DMS53 (cell line): ENCODE measurements at regions not wholly inside any gene's neighbourhood (a gene's known extent, or its start where the extent isn't known, plus 50 kb on each side); places are given as distances from the start of the nearest gene placed in this dataset.

Experiments used
- DNase-seq: peaks from one replicate; lab custom pipeline; 2025; lab: John Stamatoyannopoulos, UW

DNA sequence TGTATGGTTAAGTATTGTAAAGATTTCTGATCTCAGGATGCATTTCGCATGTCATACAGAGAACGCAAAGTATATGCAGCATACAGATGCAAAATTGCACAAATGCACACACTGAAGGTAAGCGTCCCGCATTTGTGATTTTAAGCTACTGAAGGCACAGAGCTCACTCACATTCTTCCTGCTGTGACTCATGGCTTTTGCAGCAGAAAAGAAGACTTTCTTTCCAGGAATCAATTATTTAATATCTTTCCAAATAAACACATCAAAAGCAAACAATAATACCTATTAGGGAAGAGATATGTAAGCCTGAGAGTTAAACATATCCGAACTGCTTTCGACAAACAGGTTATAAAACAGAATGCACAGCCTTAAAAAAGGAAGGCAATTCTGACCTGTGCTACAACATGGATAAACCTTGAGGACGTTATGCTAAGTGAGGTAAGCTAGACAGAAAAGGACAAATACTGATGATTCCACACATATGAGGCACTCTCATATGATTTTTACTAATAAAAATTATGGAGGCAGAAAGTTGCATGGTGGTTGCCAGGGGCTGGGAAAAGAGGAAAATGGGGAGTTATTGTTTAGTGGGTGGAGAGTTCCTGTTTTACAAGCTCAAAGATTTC is 109.0 kb downstream of the TFAP2A start:
- no peak for DNase-seq

GRCh38 chr6:10303608-10304506 is 111.0 kb downstream of the TFAP2A start:
- DNase-seq = no peak

- no peak for DNase-seq
Observed at GRCh38 chr6:10302566-10303235, 112.2 kb downstream of the TFAP2A start.

DNA sequence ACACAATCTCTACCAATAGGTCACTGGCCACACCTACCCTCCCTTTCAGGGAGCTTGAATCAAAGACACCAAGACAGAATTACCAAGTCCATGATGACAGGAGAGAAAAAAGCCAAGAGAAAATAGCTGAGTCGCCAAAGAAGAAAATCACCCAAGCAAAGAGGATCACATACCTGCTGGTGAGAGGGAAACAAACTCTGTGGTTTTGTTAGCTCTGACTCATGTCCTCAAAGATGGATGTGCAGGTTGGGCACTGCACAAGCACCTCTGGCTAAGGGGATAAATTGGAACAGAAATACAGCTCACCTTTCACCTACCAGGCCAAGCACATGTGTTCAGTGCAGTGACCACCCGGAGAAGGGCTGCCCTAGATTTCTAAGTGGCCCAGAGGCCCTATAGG is 114.8 kb downstream of the TFAP2A start:
- DNase-seq = no peak

DNA sequence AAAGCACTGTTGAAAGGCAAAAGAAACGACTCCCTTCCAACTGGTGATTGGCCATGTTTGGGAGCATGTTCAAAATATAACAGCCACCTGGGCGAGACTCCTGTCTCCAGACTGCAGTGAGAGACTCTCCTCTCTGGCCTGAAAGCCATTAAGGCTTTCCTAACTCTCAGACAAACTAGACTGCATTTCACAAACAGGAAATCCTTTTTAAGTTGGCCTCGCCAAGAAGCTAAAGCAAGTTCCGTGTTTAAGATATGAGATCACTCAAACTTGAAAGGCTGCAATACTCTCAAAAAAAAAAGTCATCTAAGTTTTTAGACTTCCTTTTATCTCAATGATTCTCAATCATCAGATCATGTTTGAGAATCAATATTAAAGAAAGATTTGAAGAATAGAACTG is 117.0 kb downstream of the TFAP2A start:
- DNase-seq = no peak

GRCh38 chr6:10278746-10279145 is 136.1 kb downstream of the TFAP2A start:
- no peak for DNase-seq

DNA sequence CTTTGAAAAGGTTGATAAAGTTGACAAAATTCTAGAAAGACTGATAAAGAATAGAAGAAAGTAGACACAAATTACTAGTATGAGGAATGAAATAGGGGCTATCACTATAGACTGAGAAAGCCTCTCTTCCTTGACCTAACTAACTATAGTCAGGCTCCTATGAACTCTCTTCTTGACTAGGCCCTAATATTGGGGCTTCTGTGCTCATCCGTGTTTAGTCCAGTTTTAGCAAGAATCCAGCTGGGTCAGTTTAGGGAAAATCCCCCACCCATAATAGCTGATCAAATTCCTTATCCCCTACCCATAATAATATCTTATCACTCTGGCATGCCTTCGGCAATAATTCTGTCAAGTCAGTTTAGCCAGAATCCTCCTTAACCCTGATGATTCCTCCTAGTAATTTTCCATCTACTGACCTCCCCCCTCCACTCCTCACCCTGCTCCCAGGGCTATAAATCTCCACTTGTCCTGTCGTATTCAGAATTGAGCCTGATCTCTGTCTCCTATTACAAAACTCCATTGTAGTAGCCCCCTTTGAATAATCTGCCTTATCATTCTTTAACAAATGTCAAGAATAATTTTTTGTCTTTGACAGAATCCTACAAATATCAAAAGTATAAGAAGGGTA is 138.1 kb downstream of the TFAP2A start:
- no peak for DNase-seq

DNA sequence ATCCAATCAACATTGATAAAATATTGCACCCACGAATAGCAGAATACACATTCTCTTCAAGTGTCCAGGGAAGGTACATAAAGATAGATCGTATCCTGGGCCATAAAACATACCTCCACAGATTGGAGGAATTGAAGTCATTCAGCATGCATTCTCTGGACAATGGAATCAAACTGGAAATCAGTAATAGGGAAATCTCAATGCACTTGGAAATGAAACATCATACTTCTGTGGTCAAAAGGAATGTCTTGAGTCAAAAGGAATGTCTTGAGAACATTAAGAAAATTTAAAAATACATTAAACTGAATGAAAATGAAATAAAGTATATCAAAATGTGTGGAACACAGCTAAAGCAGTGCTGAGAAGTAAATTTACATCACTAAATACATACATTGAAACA is 138.8 kb downstream of the TFAP2A start:
- DNase-seq = no peak

- DNase-seq = no peak
Observed at GRCh38 chr6:10272591-10272990, 142.3 kb downstream of the TFAP2A start.

DNA sequence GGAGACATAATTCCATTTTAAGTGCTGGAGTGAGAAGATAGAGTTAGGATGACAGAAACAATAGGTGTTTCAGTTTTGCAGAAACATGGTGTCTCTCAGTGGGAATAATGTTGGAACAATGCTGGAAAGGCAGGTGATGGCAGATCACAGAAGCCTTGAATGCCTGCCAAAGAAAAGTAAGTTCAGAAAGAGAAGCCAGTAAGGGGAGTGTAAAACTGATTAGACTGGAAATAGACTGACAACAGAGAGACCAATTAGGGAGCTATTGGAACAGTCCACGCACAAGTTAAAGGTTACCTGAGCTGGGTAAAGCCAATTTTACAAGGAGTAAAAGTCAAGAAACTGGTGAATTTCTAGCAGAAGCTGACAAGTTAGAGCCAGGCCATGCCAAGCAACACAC is 142.9 kb downstream of the TFAP2A start:
- DNase-seq = no peak

GRCh38 chr6:10269814-10270472 is 144.9 kb downstream of the TFAP2A start:
- peak; percentile 4 for DNase-seq

- DNase-seq = no peak
Observed at GRCh38 chr6:10268611-10269310, 146.1 kb downstream of the TFAP2A start.

- no peak for DNase-seq
Observed at GRCh38 chr6:10268111-10268510, 146.8 kb downstream of the TFAP2A start.

- no peak for DNase-seq
Observed at GRCh38 chr6:10266462-10266861, 148.4 kb downstream of the TFAP2A start.

DNA sequence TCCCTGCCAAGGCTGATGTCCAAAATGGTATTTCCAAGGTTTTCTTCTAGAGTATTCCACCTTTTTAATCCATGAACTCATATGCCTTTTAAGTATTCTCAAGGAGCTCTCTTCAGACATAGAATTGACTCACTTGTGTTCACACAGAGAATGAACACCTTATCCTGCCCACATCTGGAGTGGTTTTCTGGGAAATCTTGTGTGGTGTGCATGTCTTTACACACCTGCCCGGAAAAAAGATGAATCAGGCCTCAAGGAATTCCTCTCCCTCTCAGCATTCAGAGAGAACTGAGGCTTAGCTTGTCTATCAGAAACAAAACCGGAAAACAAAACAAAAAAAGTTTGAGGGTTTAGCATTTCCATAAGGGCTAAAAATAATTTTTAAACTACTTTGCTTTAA is 148.8 kb downstream of the TFAP2A start:
- no peak for DNase-seq

DNA sequence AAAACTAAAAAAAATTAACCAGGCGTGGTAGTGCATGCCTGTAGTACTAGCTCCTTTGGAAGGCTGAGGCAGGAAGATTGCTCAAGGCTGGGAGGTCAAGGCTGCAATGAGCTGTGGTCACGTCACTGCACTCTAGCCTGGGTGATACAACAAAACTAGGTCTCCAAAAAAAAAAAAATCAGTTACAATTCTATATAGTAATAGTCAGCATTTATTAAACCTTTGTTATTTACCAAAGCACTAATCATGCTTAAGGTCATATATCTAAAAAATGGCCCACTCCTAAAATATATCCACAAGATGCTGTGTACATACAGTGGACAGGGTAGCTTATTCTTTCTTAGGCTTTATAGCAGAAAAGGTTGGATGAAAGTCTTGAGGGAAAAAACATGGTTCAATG is 152.4 kb downstream of the TFAP2A start:
- no peak for DNase-seq

- no peak for DNase-seq
Observed at GRCh38 chr6:10259671-10260070, 155.2 kb downstream of the TFAP2A start.

GRCh38 chr6:10258341-10258740 is 156.5 kb downstream of the TFAP2A start:
- DNase-seq = no peak

DNA sequence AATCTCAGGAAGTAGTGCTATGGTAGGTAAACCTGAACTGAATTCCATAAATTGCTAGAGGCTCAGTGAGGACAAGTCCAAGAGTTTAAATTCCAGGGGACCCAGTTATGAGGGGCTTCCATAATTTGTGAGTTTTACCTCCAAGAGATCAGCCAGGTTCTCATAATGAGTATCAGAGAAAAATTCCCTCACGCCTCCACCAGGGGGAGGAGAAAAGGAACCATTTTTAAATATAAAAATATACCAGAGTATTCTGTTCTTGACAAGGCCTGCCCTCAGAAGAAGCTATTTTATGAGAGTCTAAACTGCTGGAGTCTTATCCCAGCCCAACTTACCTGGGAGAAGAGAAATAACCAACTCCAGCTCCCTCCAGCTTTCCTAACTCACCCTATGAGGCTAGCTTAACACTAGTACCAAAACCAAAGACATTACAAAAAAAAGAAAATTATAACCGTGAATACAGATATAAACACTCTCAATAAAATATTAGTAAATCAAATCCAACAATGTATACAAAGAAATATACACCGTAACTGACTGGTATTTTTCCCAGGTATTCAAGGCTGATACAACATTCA is 158.7 kb downstream of the TFAP2A start:
- peak; percentile 27 for DNase-seq

DNA sequence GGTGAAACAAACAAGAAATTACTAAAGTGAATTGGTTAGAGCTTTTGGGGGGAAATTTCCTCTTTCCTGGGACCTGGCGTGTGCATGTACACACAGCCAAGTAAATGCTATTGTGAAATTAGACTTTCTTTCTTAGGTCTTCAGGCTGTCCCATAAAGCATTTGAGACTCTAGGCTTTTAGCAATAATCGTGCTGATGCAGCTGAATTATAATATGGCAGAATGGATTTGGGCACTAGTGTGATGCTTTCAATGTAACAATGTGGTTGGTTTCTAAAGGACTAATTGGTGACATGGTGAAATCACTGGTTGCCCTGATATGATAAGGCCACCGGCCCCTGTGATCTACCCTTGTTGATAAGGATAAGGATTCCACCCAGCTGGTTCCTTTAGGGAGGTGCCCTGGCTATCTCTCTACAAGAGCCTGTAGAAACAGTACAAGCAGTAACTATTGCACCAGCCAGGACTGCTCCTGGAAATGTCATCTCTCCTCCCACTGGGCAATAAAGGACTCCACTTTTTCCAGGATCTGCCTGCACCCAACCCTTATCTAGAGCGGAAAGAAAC is 164.1 kb downstream of the TFAP2A start:
- DNase-seq = no peak

- no peak for DNase-seq
Observed at GRCh38 chr6:10248378-10248843, 166.5 kb downstream of the TFAP2A start.
